ENCODE measurements at regions not wholly inside any gene's neighbourhood (a gene's known extent, or its start where the extent isn't known, plus 50 kb on each side); places are given as distances from the start of the nearest gene placed in this dataset.

DNA sequence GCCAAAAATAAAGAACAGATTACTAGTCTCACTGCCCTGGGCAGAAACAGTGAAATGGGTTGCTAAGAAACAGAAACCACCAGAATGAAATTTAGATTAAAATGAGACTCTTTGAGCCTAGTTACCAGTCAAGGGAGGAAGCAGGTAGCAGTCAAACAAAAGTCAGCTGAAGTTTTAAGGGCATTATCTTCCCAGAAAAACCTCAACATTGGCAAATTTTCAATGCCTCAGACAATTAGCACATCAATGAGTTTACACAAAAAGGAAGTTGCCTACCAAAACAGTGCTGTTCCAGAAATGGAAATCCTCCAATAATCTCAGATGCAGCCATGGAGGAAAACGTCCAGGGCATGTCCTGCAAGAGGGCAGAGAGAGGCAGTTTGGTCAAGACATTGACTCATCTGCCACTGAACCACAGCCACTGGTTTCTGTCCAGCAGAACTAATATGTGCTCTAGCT, 399.7 kb upstream of the ADGRB3 start:
- TF ChIP-seq, protein P1, sequence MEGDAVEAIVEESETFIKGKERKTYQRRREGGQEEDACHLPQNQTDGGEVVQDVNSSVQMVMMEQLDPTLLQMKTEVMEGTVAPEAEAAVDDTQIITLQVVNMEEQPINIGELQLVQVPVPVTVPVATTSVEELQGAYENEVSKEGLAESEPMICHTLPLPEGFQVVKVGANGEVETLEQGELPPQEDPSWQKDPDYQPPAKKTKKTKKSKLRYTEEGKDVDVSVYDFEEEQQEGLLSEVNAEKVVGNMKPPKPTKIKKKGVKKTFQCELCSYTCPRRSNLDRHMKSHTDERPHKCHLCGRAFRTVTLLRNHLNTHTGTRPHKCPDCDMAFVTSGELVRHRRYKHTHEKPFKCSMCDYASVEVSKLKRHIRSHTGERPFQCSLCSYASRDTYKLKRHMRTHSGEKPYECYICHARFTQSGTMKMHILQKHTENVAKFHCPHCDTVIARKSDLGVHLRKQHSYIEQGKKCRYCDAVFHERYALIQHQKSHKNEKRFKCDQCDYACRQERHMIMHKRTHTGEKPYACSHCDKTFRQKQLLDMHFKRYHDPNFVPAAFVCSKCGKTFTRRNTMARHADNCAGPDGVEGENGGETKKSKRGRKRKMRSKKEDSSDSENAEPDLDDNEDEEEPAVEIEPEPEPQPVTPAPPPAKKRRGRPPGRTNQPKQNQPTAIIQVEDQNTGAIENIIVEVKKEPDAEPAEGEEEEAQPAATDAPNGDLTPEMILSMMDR (IDR thresholded peaks at IDR 0.05), result no peak
- TF ChIP-seq ZFX (IDR thresholded peaks at IDR 0.05; ENCODE audit: borderline replicate concordance), result no peak
